HAP-1 (cell line): ENCODE measurements at regions not wholly inside any gene's neighbourhood (a gene's known extent, or its start where the extent isn't known, plus 50 kb on each side); places are given as distances from the start of the nearest gene placed in this dataset.

Experiments
- DNase-seq, 2 experiments: peaks; one replicate each; pipeline ENCODE4 v3.0.0-alpha.2; 2016 to 2020; ENCODE audit warnings: low spot score in 2 of 2
- H3K27me3 ChIP-seq: fragments of 250-450 bp; sonication (Bioruptor Pico); 2 replicates; pipeline ENCODE4 v1.5.1; 2020; ENCODE audit warnings: low read depth, mild to moderate bottlenecking, moderate library complexity
- H3K36me3 ChIP-seq: fragments of 250-450 bp; sonication (Bioruptor Pico); replicated peaks from 2 replicates; pipeline ENCODE4 v1.5.1; 2020; ENCODE audit warnings: mild to moderate bottlenecking
- H3K4me1 ChIP-seq: fragments of 250-450 bp; sonication (Bioruptor Pico); 2 replicates; pipeline ENCODE4 v1.5.1; 2020; ENCODE audit warnings: mild to moderate bottlenecking
- H3K4me3 ChIP-seq: fragments of 250-450 bp; sonication (Bioruptor Pico); 2 replicates; pipeline ENCODE4 v1.5.1; 2020; ENCODE audit warnings: mild to moderate bottlenecking, moderate library complexity
- H3K9me3 ChIP-seq: fragments of 250-450 bp; sonication (Bioruptor Pico); 2 replicates; pipeline ENCODE4 v1.5.1; 2020; ENCODE audit warnings: mild to moderate bottlenecking, moderate library complexity
- in situ Hi-C: fragments of 300-500 bp; cut with MboI; formaldehyde crosslinking; loops from 3 replicates; pipeline ENCODE4 v1.14.3; 2020; ENCODE audit warnings: low sequenced_read_pairs, inconsistent platforms, mixed read lengths

- H3K9me3 ChIP-seq: no peaks in the 10 kb centered on the region
- no peaks in the 10 kb centered on the region for H3K36me3 ChIP-seq
- no peaks in the 10 kb centered on the region for H3K4me1 ChIP-seq
- DNase-seq: no peak
- in situ Hi-C loops: no loop called here
- no peaks in the 10 kb centered on the region for H3K27me3 ChIP-seq
- no peak overlapping the region for H3K4me3 ChIP-seq
Observed at GRCh38 chr18:6644836-6645627, 84.5 kb upstream of the ARHGAP28 start.

GRCh38 chr18:6646801-6647200, 82.7 kb upstream of the ARHGAP28 start:
- no peak for DNase-seq
- in situ Hi-C loops: no loop called here
- no peaks in the 10 kb centered on the region for H3K36me3 ChIP-seq
- no peaks in the 10 kb centered on the region for H3K4me1 ChIP-seq
- H3K4me3 ChIP-seq: no peak overlapping the region
- H3K27me3 ChIP-seq: no peaks in the 10 kb centered on the region
- H3K9me3 ChIP-seq: no peaks in the 10 kb centered on the region

- Histone ChIP-seq H3K27me3 (no peaks in the 10 kb centered on the region), H3K36me3 (no peaks in the 10 kb centered on the region), H3K9me3 (no peaks in the 10 kb centered on the region), H3K4me3 (no peak overlapping the region), H3K4me1 (no peaks in the 10 kb centered on the region)
- DNase-seq: no peak
- in situ Hi-C loops: no loop called here
Observed at GRCh38 chr18:6648581-6648980, 80.9 kb upstream of the ARHGAP28 start.

GRCh38 chr18:6649421-6650126, 79.9 kb upstream of the ARHGAP28 start:
- in situ Hi-C loops: no loop called here
- DNase-seq: no peak
- H3K27me3 ChIP-seq: no peaks in the 10 kb centered on the region
- H3K4me1 ChIP-seq: no peaks in the 10 kb centered on the region
- H3K36me3 ChIP-seq: no peaks in the 10 kb centered on the region
- no peak overlapping the region for H3K4me3 ChIP-seq
- H3K9me3 ChIP-seq: no peaks in the 10 kb centered on the region

- Histone ChIP-seq H3K4me1 (no peaks in the 10 kb centered on the region), H3K36me3 (no peaks in the 10 kb centered on the region), H3K9me3 (no peaks in the 10 kb centered on the region), H3K27me3 (no peaks in the 10 kb centered on the region), H3K4me3 (no peak overlapping the region)
- no peak for DNase-seq
- in situ Hi-C loops: no loop called here
Observed at GRCh38 chr18:6650127-6650507, 79.4 kb upstream of the ARHGAP28 start.

GRCh38 chr18:6650747-6651146, 78.8 kb upstream of the ARHGAP28 start:
- no peak overlapping the region for H3K4me3 ChIP-seq
- no peaks in the 10 kb centered on the region for H3K4me1 ChIP-seq
- no peaks in the 10 kb centered on the region for H3K9me3 ChIP-seq
- in situ Hi-C loops: no loop called here
- no peak for DNase-seq
- H3K36me3 ChIP-seq: no peaks in the 10 kb centered on the region
- no peaks in the 10 kb centered on the region for H3K27me3 ChIP-seq

GRCh38 chr18:6652098-6652497, 77.4 kb upstream of the ARHGAP28 start:
- Histone ChIP-seq H3K27me3 (no peaks in the 10 kb centered on the region), H3K4me1 (no peaks in the 10 kb centered on the region), H3K4me3 (no peak overlapping the region), H3K36me3 (no peaks in the 10 kb centered on the region), H3K9me3 (no peaks in the 10 kb centered on the region)
- in situ Hi-C loops: no loop called here
- no peak for DNase-seq

GRCh38 chr18:6653880-6654279, 75.6 kb upstream of the ARHGAP28 start:
- Histone ChIP-seq H3K36me3 (no peaks in the 10 kb centered on the region), H3K4me1 (no peaks in the 10 kb centered on the region), H3K4me3 (no peak overlapping the region), H3K27me3 (no peaks in the 10 kb centered on the region), H3K9me3 (no peaks in the 10 kb centered on the region; the same call in 1 of the 2 replicates)
- no peak for DNase-seq
- in situ Hi-C loops: no loop called here

GRCh38 chr18:6659963-6660725, 69.4 kb upstream of the ARHGAP28 start:
- no peaks in the 10 kb centered on the region for H3K36me3 ChIP-seq
- peaks cover 2% of the 10 kb centered on the region for H3K9me3 ChIP-seq
- no peaks in the 10 kb centered on the region for H3K4me1 ChIP-seq
- no peaks in the 10 kb centered on the region for H3K27me3 ChIP-seq
- in situ Hi-C loops: no loop called here
- no peak overlapping the region for H3K4me3 ChIP-seq
- DNase-seq: no peak

- DNase-seq: no peak
- Histone ChIP-seq H3K36me3 (no peaks in the 10 kb centered on the region), H3K4me1 (no peaks in the 10 kb centered on the region), H3K9me3 (peaks cover 2% of the 10 kb centered on the region), H3K27me3 (no peaks in the 10 kb centered on the region), H3K4me3 (no peak overlapping the region)
- in situ Hi-C loops: no loop called here
Observed at GRCh38 chr18:6661692-6662415, 67.7 kb upstream of the ARHGAP28 start.

- DNase-seq: no peak
- in situ Hi-C loops: no loop called here
- Histone ChIP-seq H3K27me3 (no peaks in the 10 kb centered on the region), H3K4me3 (no peak overlapping the region), H3K4me1 (no peaks in the 10 kb centered on the region), H3K36me3 (no peaks in the 10 kb centered on the region), H3K9me3 (no peaks in the 10 kb centered on the region)
Observed at GRCh38 chr18:6666012-6666685, 63.4 kb upstream of the ARHGAP28 start.

GRCh38 chr18:6668836-6669235, 60.7 kb upstream of the ARHGAP28 start:
- no peak overlapping the region for H3K4me3 ChIP-seq
- H3K9me3 ChIP-seq: no peaks in the 10 kb centered on the region
- no peaks in the 10 kb centered on the region for H3K4me1 ChIP-seq
- H3K36me3 ChIP-seq: no peaks in the 10 kb centered on the region
- no peaks in the 10 kb centered on the region for H3K27me3 ChIP-seq
- in situ Hi-C loops: no loop called here
- no peak for DNase-seq

- Histone ChIP-seq H3K4me3 (no peak overlapping the region), H3K36me3 (no peaks in the 10 kb centered on the region), H3K4me1 (no peaks in the 10 kb centered on the region), H3K27me3 (no peaks in the 10 kb centered on the region), H3K9me3 (no peaks in the 10 kb centered on the region)
- no peak for DNase-seq
- in situ Hi-C loops: no loop called here
Observed at GRCh38 chr18:6672821-6673308, 56.7 kb upstream of the ARHGAP28 start.
